Heart left ventricle (tissue), 16 donors: ENCODE measurements at regions not wholly inside any gene's neighbourhood (a gene's known extent, or its start where the extent isn't known, plus 50 kb on each side); places are given as distances from the start of the nearest gene placed in this dataset.

Experiments
- ATAC-seq, 4 donors: fragments of 200-7000 bp; cut with Tn5 transposase; one replicate each; pipeline ENCODE4 v1.9.1; 2020 to 2022; ENCODE audit warnings: moderate library complexity in 4 of 4, mild to moderate bottlenecking in 3 of 4, moderate number of reproducible peaks in 1 of 4
- DNase-seq, 5 donors: peaks; one replicate each; pipeline ENCODE4 v3.0.0-alpha.2; 2020
- H3K27ac ChIP-seq, 12 donors: fragments of 200-600 bp; sonication (generic) in 4 of 12; one replicate each; pipeline versions ENCODE4 v1.5.0 to v1.8.0; 2016 to 2022; ENCODE audit warnings: mild to moderate bottlenecking in 2 of 12
- H3K27me3 ChIP-seq, 9 donors: fragments of 200-600 bp; sonication (generic) in 2 of 9; one replicate each; pipeline versions ENCODE4 v1.5.1 to v1.8.0; 2016 to 2022; ENCODE audit warnings: mild to moderate bottlenecking in 3 of 9
- H3K36me3 ChIP-seq, 9 donors: fragments of 200-600 bp; sonication (generic) in 2 of 9; one replicate each; pipeline versions ENCODE4 v1.5.0 to v1.8.0; 2018 to 2022; ENCODE audit warnings: mild to moderate bottlenecking in 2 of 9
- H3K4me1 ChIP-seq, 12 donors: fragments of 200-600 bp; sonication (generic) in 4 of 12; one replicate each; pipeline versions ENCODE4 v1.5.0 to v1.8.0; 2016 to 2022; ENCODE audit warnings: mild to moderate bottlenecking in 3 of 12
- H3K4me3 ChIP-seq, 12 donors: fragments of 200-600 bp; sonication (generic) in 4 of 12; one replicate each; pipeline versions ENCODE4 v1.5.0 to v1.8.0; 2017 to 2022; ENCODE audit warnings: mild to moderate bottlenecking in 9 of 12, moderate library complexity in 4 of 12
- H3K9me3 ChIP-seq, 12 donors: fragments of 200-600 bp; sonication (generic) in 4 of 12; one replicate each; pipeline versions ENCODE4 v1.5.0 to v1.8.0; 2016 to 2022; ENCODE audit warnings: mild to moderate bottlenecking in 1 of 12
- CTCF ChIP-seq, 12 donors: fragments of 200-600 bp; sonication (generic) in 4 of 12; IDR thresholded peaks; one replicate each; pipeline versions ENCODE4 v1.5.0 to v1.8.0; 2018 to 2022; ENCODE audit warnings: antibody characterized with exemption in 12 of 12, mild to moderate bottlenecking in 5 of 12
- POLR2A ChIP-seq, 2 donors: fragments of 450-650 bp; IDR thresholded peaks; one replicate each; pipeline ENCODE4 v1.6.1; 2017; ENCODE audit warnings: antibody characterized with exemption in 2 of 2, mild to moderate bottlenecking in 2 of 2, moderate library complexity in 2 of 2
- WGBS, 4 donors: extraction: QIAGEN DNeasy Blood & Tissue Kit in 2 of 4; methylation state at CpG; one replicate each; pipeline versions ENCODE4 v1.1.5 to v1.1.7; 2013 to 2018; 5-methylcytosine and 5-hydroxymethylcytosine counted together
- intact Hi-C, 10 donors: fragments of 100-400 bp; cut with DNase I; formaldehyde crosslinking; loops; one replicate each; pipeline versions ENCODE4 v1.11.1 to v1.14.2; 2022
- donor health status: ischemic (EF 13 %, LVEDD 7.1; RV severe dilation, severe dysfunction).
- donor health status: healthy with polysubstance abuse.
- donor health status: DM: no; HTN: yes; CAD: no.
- donor health status: DM: no; HTN: no; CAD: no.
- donor health status: ischemic (EF 25% LVEDD 6.9; RV normal size, moderate dysfunction).
- donor health status: ischemic (EF 25% LVEDD 5.7; RV mildly dilated, moderate dysfunction).
- donor health status: healthy.
- donor health status: DM: yes; HTN: yes; CAD: no.
- donor health status: ischemic (EF 35%, LVEDD 5.7; RV mildly dilated, moderate dysfunction).
- donor health status: nonischemic (EF 11% LVEDD 7.7; RV severe dilation, severe dysfunction).
- donor health status: DM: yes; HTN: yes; CAD: no.
- donor health status: PGD.
- donor health status: ischemic (EF 29% LVEDD 5.4; RV normal size, mild dysfunction).
- donor health status: nonischemic (EF 23%, LVEDD 6.1; RV moderate dilation, normal function).

GRCh38 chr22:40112595-40112994 lies 65.1 kb upstream of the TNRC6B start:
- Histone ChIP-seq H3K27ac (no peak overlapping the region), H3K4me3 (no peak overlapping the region), H3K9me3 (no peaks in the 10 kb centered on the region), H3K4me1 (peaks cover 4 to 61% (median 34%) of the 10 kb centered on the region in 12 donors), H3K27me3 (no peaks in the 10 kb centered on the region), H3K36me3 (no peaks in the 10 kb centered on the region)
- WGBS, 4 donors = 73 to 77% (median 75%) methylated on average over 3 of the region's 3 CpGs
- intact Hi-C loops = loop anchor here in 2 of 10 donors (5.0 to 10.0 kb wide), 2 partner anchors 55 to 142 kb away; no protein-coding TSS in a partner anchor
- DNase-seq (no peak), ATAC-seq (no peak)
- TF ChIP-seq CTCF (IDR thresholded peaks at IDR 0.05) (no peak), POLR2A (IDR thresholded peaks at IDR 0.05) (no peak)

- peaks cover 0 to 50% (median 24%) of the 10 kb centered on the region in 12 donors for H3K4me1 ChIP-seq
- TF ChIP-seq POLR2A (IDR thresholded peaks at IDR 0.05) = no peak
- TF ChIP-seq CTCF (IDR thresholded peaks at IDR 0.05) = no peak
- 54 to 71% (median 63%) methylated on average over 2 of the region's 2 CpGs for WGBS, 4 donors
These were observed 64.0 kb upstream of the TNRC6B start for GRCh38 chr22:40113696-40114095.

GRCh38 chr22:40114411-40114810 lies 63.3 kb upstream of the TNRC6B start:
- H3K4me1 ChIP-seq = peaks cover 0 to 49% (median 24%) of the 10 kb centered on the region in 12 donors
- TF ChIP-seq POLR2A (IDR thresholded peaks at IDR 0.05) = no peak
- no peak for TF ChIP-seq CTCF (IDR thresholded peaks at IDR 0.05)
- no peaks in the 10 kb centered on the region for H3K27me3 ChIP-seq
- WGBS, 4 donors = 85 to 90% (median 87%) methylated on average over 6 of the region's 6 CpGs
- no peak overlapping the region for H3K4me3 ChIP-seq
- no peak for DNase-seq
- no peaks in the 10 kb centered on the region for H3K9me3 ChIP-seq
- peaks cover 0 to 9% (median 0%) of the 10 kb centered on the region in 9 donors for H3K36me3 ChIP-seq
- ATAC-seq = no peak
- no peak overlapping the region for H3K27ac ChIP-seq
- intact Hi-C loops = loop anchor here in 2 of 10 donors (5.0 to 10.0 kb wide), 2 partner anchors 57 to 140 kb away; no protein-coding TSS in a partner anchor

More at GRCh38 chr22:40113696-40114095, 64.0 kb upstream of the TNRC6B start:
- H3K4me3 ChIP-seq = no peak overlapping the region
- DNase-seq = no peak
- ATAC-seq = peak in 1 of 4 donors; percentile 27
- H3K36me3 ChIP-seq = peaks cover 0 to 4% (median 0%) of the 10 kb centered on the region in 9 donors
- no peak overlapping the region for H3K27ac ChIP-seq
- H3K27me3 ChIP-seq = no peaks in the 10 kb centered on the region
- intact Hi-C loops = loop anchor here in 2 of 10 donors (5.0 to 10.0 kb wide), 2 partner anchors 56 to 141 kb away; no protein-coding TSS in a partner anchor
- no peaks in the 10 kb centered on the region for H3K9me3 ChIP-seq

- Histone ChIP-seq H3K27me3 (no peaks in the 10 kb centered on the region), H3K4me1 (peaks cover 0 to 49% (median 24%) of the 10 kb centered on the region in 12 donors), H3K4me3 (no peak overlapping the region), H3K9me3 (no peaks in the 10 kb centered on the region), H3K27ac (no peak overlapping the region), H3K36me3 (peaks cover 0 to 12% (median 0%) of the 10 kb centered on the region in 9 donors)
- DNase-seq (no peak), ATAC-seq (no peak)
- WGBS, 4 donors = 82 to 89% (median 87%) methylated on average over 4 of the region's 4 CpGs
- intact Hi-C loops = loop anchor here in 2 of 10 donors (5.0 to 10.0 kb wide), 2 partner anchors 59 to 138 kb away; no protein-coding TSS in a partner anchor
- TF ChIP-seq CTCF (IDR thresholded peaks at IDR 0.05) = no peak
- TF ChIP-seq POLR2A (IDR thresholded peaks at IDR 0.05) = no peak
These were observed 61.1 kb upstream of the TNRC6B start for GRCh38 chr22:40116496-40117200.
